GM12878 (cell line): ENCODE measurements at regions not wholly inside any gene's neighbourhood (a gene's known extent, or its start where the extent isn't known, plus 50 kb on each side); places are given as distances from the start of the nearest gene placed in this dataset.

Experiments
- ATAC-seq: fragments of 200-7000 bp; cut with Tn5 transposase; 3 replicates; pipeline ENCODE4 v1.9.1; 2020; ENCODE audit warnings: mild to moderate bottlenecking, moderate library complexity
- BruUV-seq: library from RNA; stranded (reverse); fragments of 400-500 nt; replicated peaks from 2 replicates; lab custom pipeline; 2021; lab: Mats Ljungman, UMichigan
- CTCF ChIA-PET: fragments of 300-600 bp; sonication (Branson Sonifier 250); formaldehyde crosslinking; extraction: SDS; loops from one replicate; lab custom pipeline; 2021; ENCODE audit warnings: inconsistent platforms; lab: Yijun Ruan, JAX
- POLR2A ChIA-PET: fragments of 350-600 bp; formaldehyde crosslinking; extraction: SDS; loops from one replicate; lab custom pipeline; 2021; ENCODE audit warnings: inconsistent platforms; lab: Charles Lee
- RAD21 ChIA-PET: fragments of 300-600 bp; sonication (Branson Sonifier 250); formaldehyde crosslinking; loops from one replicate; lab custom pipeline; 2023; ENCODE audit warnings: antibody characterized with exemption; ENCODE audit not compliant: unreplicated experiment; lab: Charles Lee
- SMC1A ChIA-PET: fragments of 300-600 bp; sonication (Branson Sonifier 250); formaldehyde crosslinking; loops from one replicate; lab custom pipeline; 2023; ENCODE audit not compliant: unreplicated experiment, uncharacterized antibody; lab: Charles Lee
- DNase-seq: peaks from one replicate; pipeline ENCODE4 v3.0.0-alpha.2; 2011; ENCODE audit warnings: low read depth, low spot score
- FAIRE-seq: peaks from 3 replicates; lab custom pipeline; 2011; peaks lifted over from hg19 to GRCh38; lab: Jason Lieb, UNC
- H2AFZ ChIP-seq: 2 replicates; pipeline ENCODE4 v1.6.0; 2011; ENCODE audit warnings: low read depth, low read length, control low read depth; ENCODE audit not compliant: control insufficient read depth
- H3K27ac ChIP-seq: 2 replicates; pipeline ENCODE4 v1.5.1; 2011; ENCODE audit warnings: control low read depth; ENCODE audit not compliant: control insufficient read depth, insufficient read depth
- H3K27me3 ChIP-seq, 2 experiments: replicated peaks in 1 of 2; 2 replicates each; pipeline versions ENCODE4 v1.6.0 to v1.6.1; 2011; ENCODE audit warnings: low read length in 1 of 2; ENCODE audit not compliant: control insufficient read depth in 2 of 2, insufficient read depth in 2 of 2
- H3K36me3 ChIP-seq, 2 experiments: 2 replicates each; pipeline ENCODE4 v1.5.1; 2011; ENCODE audit warnings: low read length in 1 of 2; ENCODE audit not compliant: control insufficient read depth in 2 of 2, insufficient read depth in 2 of 2
- H3K4me1 ChIP-seq: 2 replicates; pipeline ENCODE4 v1.6.1; 2011; ENCODE audit warnings: mild to moderate bottlenecking, low read length, moderate library complexity, mixed read lengths; ENCODE audit not compliant: control insufficient read depth, insufficient read depth
- H3K4me2 ChIP-seq: 2 replicates; pipeline ENCODE4 v1.6.0; 2011; ENCODE audit warnings: control low read depth; ENCODE audit not compliant: control insufficient read depth, insufficient read depth
- H3K4me3 ChIP-seq: fragments of 200-600 bp; sonication (generic); 2 replicates; pipeline ENCODE4 v1.5.1; 2016
- H3K79me2 ChIP-seq: 2 replicates; pipeline ENCODE4 v1.6.0; 2011; ENCODE audit warnings: low read length; ENCODE audit not compliant: control insufficient read depth, insufficient read depth
- H3K9ac ChIP-seq: 2 replicates; pipeline ENCODE4 v1.8.0; 2011; ENCODE audit warnings: low read length, control low read depth, mixed read lengths; ENCODE audit not compliant: control insufficient read depth, insufficient read depth
- H3K9me3 ChIP-seq: replicated peaks from 3 replicates; pipeline ENCODE4 v1.5.1; 2011; ENCODE audit warnings: mild to moderate bottlenecking, low read length; ENCODE audit not compliant: control insufficient read depth, insufficient read depth
- H4K20me1 ChIP-seq: 2 replicates; pipeline ENCODE4 v1.6.0; 2011; ENCODE audit not compliant: control insufficient read depth, insufficient read depth
- BHLHE40 ChIP-seq, 2 experiments: fragments of 450-650 bp in 1 of 2; IDR thresholded peaks; 2 replicates each; pipeline ENCODE4 v1.6.1; 2011 to 2017; ENCODE audit warnings: low read depth in 2 of 2, borderline replicate concordance in 1 of 2, improper control_type of control experiment in 1 of 2, low read length in 1 of 2, mild to moderate bottlenecking in 1 of 2
- BMI1 ChIP-seq: fragments of 450-650 bp; IDR thresholded peaks from 2 replicates; pipeline ENCODE4 v1.6.1; 2016; ENCODE audit warnings: mild to moderate bottlenecking, moderate library complexity, borderline replicate concordance
- BRCA1 ChIP-seq: IDR thresholded peaks from 2 replicates; pipeline ENCODE4 v1.6.1; 2011; ENCODE audit warnings: low read depth, low read length, improper control_type of control experiment
- CEBPB ChIP-seq, 2 experiments: fragments of 150-350 bp in 1 of 2; IDR thresholded peaks; 2 replicates each; pipeline ENCODE4 v1.6.1; 2012 to 2014; ENCODE audit warnings: low read depth in 2 of 2, low read length in 2 of 2, borderline replicate concordance in 1 of 2, inconsistent platforms in 1 of 2
- FOS ChIP-seq: IDR thresholded peaks from 3 replicates; pipeline ENCODE4 v1.6.1; 2011; ENCODE audit warnings: borderline replicate concordance; ENCODE audit not compliant: insufficient read length; ENCODE audit errors: extremely low read depth
- FOXM1 ChIP-seq: IDR thresholded peaks from 2 replicates; pipeline ENCODE4 v1.6.1; 2012; ENCODE audit warnings: low read depth, mild to moderate bottlenecking, inconsistent platforms, low read length, moderate library complexity
- HCFC1 ChIP-seq: fragments of 150-350 bp; IDR thresholded peaks from 2 replicates; pipeline ENCODE4 v1.6.1; 2014; ENCODE audit warnings: low read length
- IRF4 ChIP-seq: IDR thresholded peaks from 2 replicates; pipeline ENCODE4 v1.6.1; 2011; ENCODE audit warnings: low read depth, low read length
- MTA3 ChIP-seq: IDR thresholded peaks from 2 replicates; pipeline ENCODE4 v1.6.1; 2012; ENCODE audit warnings: low read length, inconsistent platforms, borderline replicate concordance
- MYC ChIP-seq: IDR thresholded peaks from 2 replicates; pipeline ENCODE4 v1.6.1; 2011; ENCODE audit warnings: mild to moderate bottlenecking, low read length, moderate library complexity, inconsistent platforms; ENCODE audit not compliant: insufficient read depth, insufficient replicate concordance, insufficient read length, severe bottlenecking
- NBN ChIP-seq: fragments of 450-650 bp; IDR thresholded peaks from 2 replicates; pipeline ENCODE4 v1.6.1; 2016
- SMAD5 ChIP-seq: IDR thresholded peaks from 2 replicates; pipeline ENCODE4 v1.6.1; 2016; ENCODE audit warnings: antibody characterized with exemption, low read depth
- SMC3 ChIP-seq: IDR thresholded peaks from 2 replicates; pipeline ENCODE4 v1.6.1; 2011; ENCODE audit warnings: low read length, improper control_type of control experiment, borderline replicate concordance
- SREBF1 ChIP-seq: IDR thresholded peaks from 2 replicates; pipeline ENCODE4 v1.6.1; 2012; ENCODE audit warnings: mild to moderate bottlenecking, low read length
- WGBS: methylation state at CpG from one replicate; pipeline ENCODE4 v1.1.6; 2016; ENCODE audit warnings: low lambda C conversion rate; ENCODE audit not compliant: insufficient replicate concordance, insufficient coverage; ENCODE audit errors: missing lambda C conversion rate; 5-methylcytosine and 5-hydroxymethylcytosine counted together
- in situ Hi-C: fragments of 300-500 bp; cut with MboI; formaldehyde crosslinking; loops from 9 replicates; pipeline ENCODE4 v1.14.3; 2018; ENCODE audit warnings: mixed read lengths
- intact Hi-C: fragments of 100-400 bp; cut with micrococcal nuclease; formaldehyde crosslinking; loops from one replicate; pipeline ENCODE4 v1.14.2; 2022; ENCODE audit not compliant: unreplicated experiment
- TF ChIP-seq, protein P1 (sequence below): fragments of 450-650 bp; IDR thresholded peaks from 2 replicates; pipeline ENCODE4 v1.6.1; 2018; ENCODE audit warnings: borderline replicate concordance, mild to moderate bottlenecking; ENCODE audit not compliant: partially characterized antibody
- TF ChIP-seq, protein P2 (sequence below): IDR thresholded peaks from 2 replicates; pipeline ENCODE4 v1.6.1; 2011; ENCODE audit warnings: low read depth, low read length, improper control_type of control experiment, borderline replicate concordance
- TF ChIP-seq, protein P3 (sequence below): fragments of 450-650 bp; IDR thresholded peaks from 2 replicates; pipeline ENCODE4 v1.6.1; 2017; ENCODE audit warnings: mild to moderate bottlenecking, moderate library complexity

DNA sequence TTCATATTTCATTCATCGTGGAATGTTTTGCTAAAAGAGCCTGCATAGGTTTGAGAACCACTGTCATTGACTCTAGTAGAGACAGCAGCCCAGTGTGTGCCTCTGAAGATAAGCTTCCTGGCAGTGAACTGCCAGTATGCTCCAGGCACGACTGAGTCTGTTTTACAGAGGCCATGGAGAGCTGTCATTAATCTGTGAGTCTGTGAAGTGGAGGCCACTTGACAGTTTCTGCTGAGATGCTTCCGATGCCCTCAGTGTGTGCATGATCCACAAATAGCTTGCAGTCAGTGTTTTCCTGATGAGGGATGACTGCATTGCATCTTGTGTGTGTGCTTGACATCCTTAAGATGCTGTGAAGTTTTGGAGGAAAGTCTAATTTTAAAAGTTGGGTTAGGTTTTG is 162.2 kb downstream of the PFKFB3 start:
- BruUV-seq: no TSS peak
- SMC1A ChIA-PET: interaction anchor here (0.9 to 1.6 kb wide), 4 partner anchors 11 to 17 kb away, joined by 3 to 6 read pairs (median 4); no protein-coding TSS in a partner anchor

More for the DNA sequence above, 162.2 kb downstream of the PFKFB3 start:
- POLR2A ChIA-PET: interaction anchor here (0.5 to 1.4 kb wide), 2 partner anchors 15 to 22 kb away, joined by 3 read pairs; no protein-coding TSS in a partner anchor
- no peak overlapping the region for H3K4me2 ChIP-seq
- RAD21 ChIA-PET: interaction anchor here (1.7 kb wide), 1 partner anchor 36 kb away, joined by 5 read pairs; no protein-coding TSS in a partner anchor
- FAIRE-seq (no peak), ATAC-seq (no peak), DNase-seq (no peak)
- no peaks in the 10 kb centered on the region for H3K79me2 ChIP-seq
- H2AFZ ChIP-seq: no peak overlapping the region
- H3K36me3 ChIP-seq: no peaks in the 10 kb centered on the region
- no peak overlapping the region for H3K4me3 ChIP-seq
- H3K4me1 ChIP-seq: no peaks in the 10 kb centered on the region
- H3K27me3 ChIP-seq: no peaks in the 10 kb centered on the region; a peak in 2 of 4 replicates
- H3K9ac ChIP-seq: no peak overlapping the region
- intact Hi-C loops (no loop called here), in situ Hi-C loops (no loop called here)
- no peaks in the 10 kb centered on the region; the same call in 1 of the 3 replicates for H3K9me3 ChIP-seq
- CTCF ChIA-PET: interaction anchor here (1.1 to 2.7 kb wide), 2 partner anchors 12 to 37 kb away, joined by 4 to 9 read pairs; no protein-coding TSS in a partner anchor
- TF ChIP-seq BMI1 (no peak), CEBPB (IDR thresholded peaks at IDR 0.05; ENCODE audit: borderline replicate concordance in 1 of 2, low read depth in 2 of 2, low read length in 2 of 2) (no peak), BHLHE40 (IDR thresholded peaks at IDR 0.05; ENCODE audit: borderline replicate concordance in 1 of 2, low read depth in 2 of 2, low read length in 1 of 2) (no peak), NBN (no peak), IRF4 (no peak), MTA3 (no peak), MYC (no peak), FOS (no peak), SREBF1 (no peak), HCFC1 (no peak), BRCA1 (no peak), SMC3 (no peak), FOXM1 (no peak), SMAD5 (no peak)
- TF ChIP-seq, protein P1, sequence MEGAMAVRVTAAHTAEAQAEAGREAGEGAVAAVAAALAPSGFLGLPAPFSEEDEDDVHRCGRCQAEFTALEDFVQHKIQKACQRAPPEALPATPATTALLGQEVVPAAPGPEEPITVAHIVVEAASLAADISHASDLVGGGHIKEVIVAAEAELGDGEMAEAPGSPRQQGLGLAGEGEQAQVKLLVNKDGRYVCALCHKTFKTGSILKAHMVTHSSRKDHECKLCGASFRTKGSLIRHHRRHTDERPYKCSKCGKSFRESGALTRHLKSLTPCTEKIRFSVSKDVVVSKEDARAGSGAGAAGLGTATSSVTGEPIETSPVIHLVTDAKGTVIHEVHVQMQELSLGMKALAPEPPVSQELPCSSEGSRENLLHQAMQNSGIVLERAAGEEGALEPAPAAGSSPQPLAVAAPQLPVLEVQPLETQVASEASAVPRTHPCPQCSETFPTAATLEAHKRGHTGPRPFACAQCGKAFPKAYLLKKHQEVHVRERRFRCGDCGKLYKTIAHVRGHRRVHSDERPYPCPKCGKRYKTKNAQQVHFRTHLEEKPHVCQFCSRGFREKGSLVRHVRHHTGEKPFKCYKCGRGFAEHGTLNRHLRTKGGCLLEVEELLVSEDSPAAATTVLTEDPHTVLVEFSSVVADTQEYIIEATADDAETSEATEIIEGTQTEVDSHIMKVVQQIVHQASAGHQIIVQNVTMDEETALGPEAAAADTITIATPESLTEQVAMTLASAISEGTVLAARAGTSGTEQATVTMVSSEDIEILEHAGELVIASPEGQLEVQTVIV: no peak
- TF ChIP-seq, protein P2, sequence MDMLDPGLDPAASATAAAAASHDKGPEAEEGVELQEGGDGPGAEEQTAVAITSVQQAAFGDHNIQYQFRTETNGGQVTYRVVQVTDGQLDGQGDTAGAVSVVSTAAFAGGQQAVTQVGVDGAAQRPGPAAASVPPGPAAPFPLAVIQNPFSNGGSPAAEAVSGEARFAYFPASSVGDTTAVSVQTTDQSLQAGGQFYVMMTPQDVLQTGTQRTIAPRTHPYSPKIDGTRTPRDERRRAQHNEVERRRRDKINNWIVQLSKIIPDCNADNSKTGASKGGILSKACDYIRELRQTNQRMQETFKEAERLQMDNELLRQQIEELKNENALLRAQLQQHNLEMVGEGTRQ: no peak
- TF ChIP-seq, protein P3, sequence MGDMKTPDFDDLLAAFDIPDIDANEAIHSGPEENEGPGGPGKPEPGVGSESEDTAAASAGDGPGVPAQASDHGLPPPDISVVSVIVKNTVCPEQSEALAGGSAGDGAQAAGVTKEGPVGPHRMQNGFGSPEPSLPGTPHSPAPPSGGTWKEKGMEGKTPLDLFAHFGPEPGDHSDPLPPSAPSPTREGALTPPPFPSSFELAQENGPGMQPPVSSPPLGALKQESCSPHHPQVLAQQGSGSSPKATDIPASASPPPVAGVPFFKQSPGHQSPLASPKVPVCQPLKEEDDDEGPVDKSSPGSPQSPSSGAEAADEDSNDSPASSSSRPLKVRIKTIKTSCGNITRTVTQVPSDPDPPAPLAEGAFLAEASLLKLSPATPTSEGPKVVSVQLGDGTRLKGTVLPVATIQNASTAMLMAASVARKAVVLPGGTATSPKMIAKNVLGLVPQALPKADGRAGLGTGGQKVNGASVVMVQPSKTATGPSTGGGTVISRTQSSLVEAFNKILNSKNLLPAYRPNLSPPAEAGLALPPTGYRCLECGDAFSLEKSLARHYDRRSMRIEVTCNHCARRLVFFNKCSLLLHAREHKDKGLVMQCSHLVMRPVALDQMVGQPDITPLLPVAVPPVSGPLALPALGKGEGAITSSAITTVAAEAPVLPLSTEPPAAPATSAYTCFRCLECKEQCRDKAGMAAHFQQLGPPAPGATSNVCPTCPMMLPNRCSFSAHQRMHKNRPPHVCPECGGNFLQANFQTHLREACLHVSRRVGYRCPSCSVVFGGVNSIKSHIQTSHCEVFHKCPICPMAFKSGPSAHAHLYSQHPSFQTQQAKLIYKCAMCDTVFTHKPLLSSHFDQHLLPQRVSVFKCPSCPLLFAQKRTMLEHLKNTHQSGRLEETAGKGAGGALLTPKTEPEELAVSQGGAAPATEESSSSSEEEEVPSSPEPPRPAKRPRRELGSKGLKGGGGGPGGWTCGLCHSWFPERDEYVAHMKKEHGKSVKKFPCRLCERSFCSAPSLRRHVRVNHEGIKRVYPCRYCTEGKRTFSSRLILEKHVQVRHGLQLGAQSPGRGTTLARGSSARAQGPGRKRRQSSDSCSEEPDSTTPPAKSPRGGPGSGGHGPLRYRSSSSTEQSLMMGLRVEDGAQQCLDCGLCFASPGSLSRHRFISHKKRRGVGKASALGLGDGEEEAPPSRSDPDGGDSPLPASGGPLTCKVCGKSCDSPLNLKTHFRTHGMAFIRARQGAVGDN: no peak
- WGBS: 38% methylated on average over 3 of the region's 3 CpGs
- H4K20me1 ChIP-seq: no peaks in the 10 kb centered on the region
- no peak overlapping the region for H3K27ac ChIP-seq
